ENCODE measurements at regions not wholly inside any gene's neighbourhood (a gene's known extent, or its start where the extent isn't known, plus 50 kb on each side); places are given as distances from the start of the nearest gene placed in this dataset.
"Not testable (repeated sequence)": the region's sequence is repeated elsewhere in the genome, so short reads cannot be mapped to it uniquely, and the experiment has no call there.

DNA sequence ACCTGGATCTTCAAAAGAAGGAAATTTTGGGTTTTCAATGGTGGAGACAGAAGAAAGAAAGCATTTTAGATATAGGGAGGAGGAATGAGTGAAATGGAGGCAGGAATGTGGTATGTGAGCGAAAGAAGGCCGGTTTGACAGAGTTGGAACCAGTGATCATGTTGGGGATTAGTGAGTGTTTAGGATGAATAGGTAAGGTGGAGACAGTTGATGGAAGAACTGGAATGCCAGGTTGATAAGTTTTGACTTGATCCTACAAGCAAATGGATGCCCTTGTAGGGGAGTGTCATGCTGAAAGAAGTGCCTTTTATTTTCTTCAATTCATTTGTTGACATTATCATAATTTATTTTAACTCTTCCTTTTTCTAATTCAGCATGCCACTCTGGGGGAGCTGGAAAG is 207.8 kb upstream of the AMOT start:
- no peak for DNase-seq (ENCODE audit: low spot score)

DNA sequence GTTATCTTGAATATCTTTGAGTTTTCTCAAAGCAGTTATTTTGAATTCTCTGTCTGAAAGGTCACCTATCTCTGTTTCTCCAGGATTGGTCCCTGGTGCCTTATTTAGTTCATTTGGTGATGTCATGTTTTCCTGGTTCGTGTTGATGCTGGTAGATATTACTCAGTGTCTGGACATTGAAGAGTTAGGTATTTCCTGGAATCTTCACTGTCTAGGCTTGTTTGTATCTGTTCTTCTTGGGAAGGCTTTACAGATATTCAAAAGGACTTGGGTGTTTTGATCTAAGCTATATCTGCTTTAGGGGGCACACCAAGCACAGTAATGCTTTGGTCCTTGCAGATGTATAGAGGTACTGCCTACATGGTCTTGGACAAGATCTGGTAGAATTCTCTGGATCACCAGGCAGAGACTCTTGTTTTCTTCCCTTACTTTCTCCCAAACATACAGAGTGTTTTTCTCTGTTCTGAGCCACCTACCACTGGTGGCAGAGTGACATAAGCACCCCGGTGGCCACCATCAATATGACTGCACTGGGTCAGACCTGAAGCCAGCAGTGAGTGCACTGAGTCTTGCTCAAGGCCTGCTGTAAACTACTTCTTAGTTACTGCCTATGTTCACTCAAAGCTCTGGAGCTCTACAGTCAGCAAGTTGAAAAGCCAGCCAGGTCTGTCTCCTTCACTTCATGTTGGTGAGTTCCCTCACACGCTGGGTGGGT is 193.5 kb upstream of the AMOT start:
- DNase-seq (ENCODE audit: low spot score) = no peak

DNA sequence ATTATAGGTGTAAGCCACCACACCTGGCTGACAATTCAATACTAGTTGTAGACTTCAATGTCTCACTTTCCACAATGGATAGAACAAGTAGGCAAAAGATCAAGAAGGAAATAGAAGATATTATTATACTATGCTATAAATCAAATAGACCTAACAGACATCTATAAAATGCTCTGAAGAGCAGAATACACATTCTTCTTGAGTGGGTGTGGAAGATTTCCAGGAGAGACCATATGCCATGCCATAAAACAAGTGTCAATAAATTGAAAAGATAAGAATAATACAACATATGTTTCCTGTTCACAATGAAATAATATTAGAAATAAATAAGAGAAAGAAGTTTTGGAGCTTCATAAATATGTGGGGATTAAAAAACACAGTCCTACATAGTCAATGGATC is 179.3 kb upstream of the AMOT start:
- no peak for DNase-seq (ENCODE audit: low spot score)

DNA sequence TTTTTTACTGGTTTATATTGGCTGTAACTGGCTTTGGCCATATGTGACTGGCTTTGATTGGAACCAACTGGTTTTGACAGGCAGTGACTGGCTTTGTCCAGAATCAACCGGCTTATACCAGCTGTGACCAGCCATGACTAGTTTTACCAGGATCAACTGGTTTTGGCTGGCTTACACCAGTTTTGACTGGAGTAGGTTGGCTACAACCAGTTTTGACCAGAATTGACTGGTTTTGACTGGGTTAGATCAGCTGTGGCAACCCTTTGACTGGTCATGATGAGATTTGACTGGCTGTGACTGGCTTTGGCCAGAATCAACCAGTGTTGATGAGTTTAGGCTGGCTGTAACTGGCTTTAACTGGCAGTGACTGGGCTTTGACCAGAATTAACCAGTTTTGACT is 169.2 kb upstream of the AMOT start:
- no peak for DNase-seq (ENCODE audit: low spot score)

DNA sequence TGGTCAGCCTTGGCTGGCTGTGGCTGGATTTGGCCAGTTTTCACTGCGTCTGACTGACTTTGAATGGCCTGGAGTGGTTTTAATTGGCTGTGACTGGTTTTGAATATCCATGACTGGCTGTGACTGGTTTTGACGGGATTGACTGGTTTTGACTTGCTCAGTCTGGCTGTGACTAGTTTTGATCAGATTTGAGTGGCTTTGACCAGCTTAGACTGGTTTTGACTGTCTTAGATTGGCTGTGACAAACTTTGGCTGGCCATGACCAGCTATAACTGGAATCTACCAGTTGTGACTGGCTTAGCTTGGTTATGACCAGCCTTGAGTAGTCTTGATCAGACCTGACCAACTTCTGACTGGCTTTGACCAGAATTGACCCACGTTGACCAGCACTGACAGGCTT is 168.4 kb upstream of the AMOT start:
- DNase-seq (ENCODE audit: low spot score) = no peak

DNA sequence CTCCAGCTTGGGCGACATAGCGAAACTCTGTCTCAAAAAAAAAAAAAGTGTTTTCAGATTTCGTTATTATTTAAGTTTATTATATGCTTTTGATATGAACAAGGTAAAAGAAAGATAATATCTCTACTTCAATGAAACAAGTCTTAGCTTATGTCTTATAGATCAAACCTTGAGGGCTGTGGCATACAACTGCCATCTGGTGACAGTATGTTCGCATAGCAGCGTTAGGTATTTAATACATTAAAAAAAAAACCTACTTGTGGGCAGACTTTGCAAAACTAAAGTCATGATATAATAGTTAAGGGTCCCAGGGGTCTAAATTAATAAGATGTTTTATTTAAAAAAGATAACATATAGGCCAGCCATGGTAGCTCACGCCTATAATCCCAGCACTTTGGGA is 161.2 kb upstream of the AMOT start:
- DNase-seq (ENCODE audit: low spot score) = no peak

DNA sequence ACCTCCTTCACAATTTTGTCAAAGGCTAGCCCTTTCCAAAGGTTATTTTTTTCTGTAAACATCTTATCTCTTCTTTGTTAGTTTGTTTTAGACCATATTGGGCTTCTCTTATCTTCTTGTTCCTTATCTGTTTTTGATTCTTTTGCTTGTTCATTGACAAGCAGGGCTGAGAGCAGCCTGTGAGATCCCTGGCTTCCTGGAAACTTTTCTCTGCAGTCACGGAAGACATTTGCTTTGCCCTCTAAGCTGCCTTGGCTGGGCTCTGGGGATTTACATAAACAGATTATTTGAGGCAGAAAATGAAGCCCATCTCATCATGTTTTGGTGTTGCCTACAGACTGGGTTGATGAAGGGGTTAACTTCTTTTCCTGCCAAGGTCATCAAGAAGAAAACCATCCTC is 157.4 kb upstream of the AMOT start:
- no peak for DNase-seq (ENCODE audit: low spot score)

DNA sequence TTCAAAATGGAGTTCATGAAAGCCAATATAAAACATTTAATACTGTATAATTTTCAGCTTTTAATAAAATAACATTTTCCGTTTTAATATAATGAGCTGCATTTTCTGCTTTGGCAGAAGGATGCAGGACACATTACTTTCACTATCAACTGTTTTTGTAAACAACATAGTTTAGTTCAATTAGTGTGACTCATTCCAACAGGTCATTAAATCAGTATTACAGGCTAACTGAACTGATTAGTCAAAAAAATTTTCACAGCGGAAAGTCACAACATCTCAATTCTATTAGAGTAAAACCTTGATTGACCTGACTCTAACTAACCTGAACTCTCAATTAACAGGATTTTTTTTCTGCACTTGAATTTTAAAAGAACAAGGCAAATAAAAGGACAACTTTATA is 151.2 kb upstream of the AMOT start:
- no peak for DNase-seq (ENCODE audit: low spot score)

DNA sequence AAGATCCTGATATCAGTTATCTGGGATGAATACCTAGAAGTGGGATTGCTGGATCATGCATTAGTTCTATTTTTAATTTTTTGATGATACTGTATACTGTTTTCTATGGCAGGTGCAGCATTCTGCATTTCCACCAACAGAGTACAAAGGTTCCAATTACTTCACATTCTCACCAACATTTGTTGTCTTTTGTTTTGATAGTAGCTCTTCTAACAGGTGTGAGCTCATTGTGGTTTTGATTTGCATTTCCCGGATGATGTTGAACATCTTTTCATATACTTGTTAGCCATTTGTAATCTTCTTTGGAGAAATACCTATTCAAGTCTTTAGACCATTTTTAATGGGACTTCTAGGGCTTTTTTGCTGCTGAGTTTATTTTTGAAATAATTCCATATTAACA is 139.2 kb upstream of the AMOT start:
- no peak for DNase-seq (ENCODE audit: low spot score)

DNA sequence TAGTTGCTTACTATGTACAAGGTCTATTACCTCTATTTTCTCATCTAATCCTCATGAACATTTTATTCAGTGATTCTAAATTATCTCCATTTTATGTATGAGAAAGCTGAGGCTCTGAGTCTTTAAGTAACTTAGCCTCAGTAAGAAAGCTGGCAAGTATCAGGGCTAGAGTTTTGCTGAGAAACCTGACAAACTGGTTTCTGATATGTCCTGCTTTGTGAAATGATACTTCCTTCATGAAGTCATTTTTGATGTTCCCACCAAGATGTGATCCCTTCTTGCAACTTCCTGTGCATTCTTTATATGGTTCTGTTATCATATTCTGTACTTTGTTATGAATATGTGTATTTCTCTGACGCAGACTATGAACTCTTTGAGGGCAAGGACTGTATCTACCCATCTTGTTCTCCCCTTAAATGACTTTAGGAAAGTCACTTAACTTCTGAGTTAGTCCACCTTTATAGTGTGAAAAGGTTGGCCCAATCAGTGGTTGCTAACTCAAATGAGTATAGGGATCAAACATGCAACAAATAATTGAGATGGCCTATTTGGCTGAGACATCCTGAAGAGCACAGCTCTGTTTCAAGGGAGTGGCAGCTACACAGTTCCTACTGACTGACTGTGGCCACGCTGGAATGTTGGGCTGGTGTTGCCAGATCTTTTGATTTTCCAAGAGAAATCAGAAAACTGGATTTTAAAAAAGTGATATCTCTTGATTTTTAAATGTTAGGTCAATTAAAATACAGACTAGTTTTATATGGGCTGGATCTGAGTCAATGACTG is 127.9 kb upstream of the AMOT start:
- no peak for DNase-seq (ENCODE audit: low spot score)

DNA sequence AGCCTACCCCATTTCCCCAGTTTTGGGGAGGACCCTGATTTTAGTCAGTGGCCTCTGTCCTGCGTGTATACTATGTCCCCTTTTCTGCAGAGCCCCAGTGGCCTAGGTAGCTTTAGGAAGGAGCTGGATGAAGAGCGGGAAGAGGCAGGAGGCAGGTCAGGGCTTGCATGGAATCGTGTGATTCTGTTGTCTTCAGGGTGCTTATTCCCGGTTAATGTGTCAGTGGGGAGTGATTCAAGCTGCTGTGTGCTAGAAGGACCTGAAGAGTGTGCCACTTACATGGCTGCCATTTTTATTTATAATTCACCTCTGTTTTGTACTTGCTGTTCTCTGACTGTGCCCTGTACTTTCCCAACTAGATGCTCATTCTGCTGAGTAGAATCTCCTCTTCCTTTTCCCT is 127.3 kb upstream of the AMOT start:
- no peak for DNase-seq (ENCODE audit: low spot score)

DNA sequence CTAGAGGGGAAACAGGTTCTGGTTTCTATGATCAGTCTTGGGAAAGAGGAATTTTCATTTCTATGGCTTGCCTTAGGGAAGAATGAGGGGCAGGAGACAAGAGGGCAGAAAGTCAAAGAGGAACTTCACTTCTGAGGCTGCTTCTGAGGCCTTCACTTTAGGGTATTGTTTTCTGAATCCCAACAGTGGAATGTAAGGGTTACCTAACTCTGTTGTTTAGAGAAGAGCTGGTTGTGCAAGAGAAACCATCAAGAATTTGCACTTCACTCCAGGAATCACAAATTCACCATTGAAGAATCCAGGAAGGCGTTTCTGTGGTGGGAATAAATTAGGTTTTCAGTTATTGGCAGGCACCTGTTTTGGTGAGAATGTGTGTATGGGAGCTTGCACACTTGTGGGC is 126.7 kb upstream of the AMOT start:
- no peak for DNase-seq (ENCODE audit: low spot score)

DNA sequence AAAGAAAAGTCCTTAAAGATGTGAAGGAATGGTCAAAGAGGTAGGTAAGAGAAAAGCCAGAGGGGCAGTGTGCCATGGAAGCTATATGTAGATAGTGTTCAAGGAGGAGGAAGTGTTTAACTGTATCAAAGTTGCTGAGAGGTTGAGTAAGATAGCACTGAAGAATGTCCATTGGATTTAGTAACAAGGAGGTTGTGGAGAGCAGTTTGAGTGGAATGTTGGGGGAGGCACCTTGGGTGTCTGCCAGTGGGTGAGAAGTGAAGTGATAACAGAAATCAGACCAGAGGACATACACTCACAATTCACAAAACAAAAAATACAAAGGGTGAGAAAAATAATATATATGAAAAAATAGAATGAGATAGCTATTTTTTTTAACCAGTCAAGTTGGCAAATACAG is 121.3 kb upstream of the AMOT start:
- DNase-seq (ENCODE audit: low spot score) = no peak

DNA sequence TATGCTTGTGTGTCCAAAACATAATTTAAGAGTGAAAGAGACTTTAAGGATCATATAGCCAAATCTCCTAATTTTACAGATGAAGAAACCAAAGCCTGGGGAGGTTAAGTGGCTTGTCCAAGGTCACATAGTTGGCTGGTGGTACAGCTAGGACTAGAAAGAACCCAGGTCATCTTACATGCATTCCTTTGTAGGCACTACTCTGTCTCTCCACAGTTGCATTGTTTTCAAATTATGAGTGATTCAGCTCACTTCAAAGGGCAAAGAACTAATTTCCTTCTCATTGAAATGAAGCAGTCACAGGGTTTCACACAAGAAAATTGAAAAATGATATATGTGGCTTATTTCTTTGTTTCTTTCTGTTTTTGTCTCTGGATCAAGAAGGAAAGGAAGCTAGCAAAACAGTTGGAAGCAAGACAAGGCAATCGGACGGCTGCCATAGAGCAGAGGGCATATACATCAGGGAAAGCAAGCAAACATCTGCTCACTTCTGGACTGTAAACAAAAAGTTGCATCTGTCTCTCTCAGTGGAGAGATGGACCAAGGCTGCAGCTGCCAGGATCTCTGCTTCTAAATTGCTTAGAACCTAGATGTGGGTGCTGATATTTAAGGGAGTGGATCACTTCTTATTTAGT is 107.5 kb upstream of the AMOT start:
- no peak for DNase-seq (ENCODE audit: low spot score)

DNA sequence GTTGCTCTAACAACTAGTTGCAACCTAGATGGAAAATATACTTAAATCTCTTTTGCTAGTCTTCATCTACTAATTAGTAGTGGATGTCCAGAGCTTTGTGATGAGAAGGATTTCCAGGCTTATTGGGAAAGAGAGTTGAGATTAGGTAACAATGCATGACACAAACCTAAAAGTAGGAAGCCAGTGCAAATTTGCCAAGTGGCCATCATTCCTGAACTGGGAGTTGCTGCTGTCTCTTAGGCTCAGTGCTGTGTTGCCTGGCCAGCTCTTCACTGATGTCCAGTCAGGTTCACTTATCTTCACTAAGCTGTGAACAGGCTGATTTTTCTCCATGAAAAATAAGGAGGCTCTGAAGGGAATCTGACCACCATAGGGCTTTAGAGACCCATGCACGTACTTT is 105.6 kb upstream of the AMOT start:
- DNase-seq (ENCODE audit: low spot score) = no peak

DNA sequence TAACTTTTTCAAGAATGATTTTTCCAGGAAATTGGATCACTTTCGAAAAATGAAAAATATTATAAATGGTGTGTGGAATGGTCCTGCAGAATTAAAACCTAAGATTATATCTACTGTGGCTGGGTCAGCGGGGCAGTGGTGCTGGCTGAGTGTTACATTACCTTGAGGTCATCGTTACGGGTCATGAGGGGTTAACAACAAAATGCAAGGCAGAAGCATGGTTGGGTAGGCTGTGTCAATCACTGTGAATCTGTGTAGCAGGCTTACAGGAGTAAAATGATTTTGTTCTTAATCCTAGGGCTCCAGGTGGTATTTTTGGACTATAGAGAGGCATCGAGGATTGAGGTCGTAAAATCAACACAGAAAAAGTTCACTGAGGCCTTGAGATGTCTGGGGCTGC is 105.2 kb upstream of the AMOT start:
- no peak for DNase-seq (ENCODE audit: low spot score)

DNA sequence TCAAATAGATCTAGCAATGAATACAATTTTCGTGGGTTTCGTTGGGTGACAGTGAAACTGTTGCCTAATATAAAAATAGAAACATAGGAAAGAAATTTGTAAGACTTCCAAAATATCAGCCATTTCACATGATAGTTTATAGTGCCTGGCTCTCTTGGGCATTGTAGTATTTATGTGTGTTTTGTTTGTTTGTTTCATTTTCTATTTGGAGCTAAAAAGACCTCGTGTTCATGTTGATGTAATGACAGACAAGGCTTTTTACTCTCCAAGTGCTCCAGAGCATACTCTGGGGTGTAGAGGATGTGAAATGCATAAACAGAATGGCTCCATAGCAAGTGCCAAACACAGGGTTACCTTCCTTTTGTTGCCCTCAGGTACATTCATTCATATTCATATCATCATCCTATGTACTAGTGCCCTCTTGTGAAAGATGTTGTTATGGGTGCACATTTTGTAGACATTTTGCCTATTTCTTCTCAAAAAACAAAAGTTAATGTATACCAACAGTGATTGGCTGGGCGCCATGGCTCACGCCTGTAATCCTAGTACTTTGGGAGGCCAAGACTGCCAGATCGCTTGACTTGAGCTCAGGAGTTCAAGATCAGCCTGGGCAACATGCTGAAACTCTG is 100.7 kb upstream of the AMOT start:
- no peak for DNase-seq (ENCODE audit: low spot score)

DNA sequence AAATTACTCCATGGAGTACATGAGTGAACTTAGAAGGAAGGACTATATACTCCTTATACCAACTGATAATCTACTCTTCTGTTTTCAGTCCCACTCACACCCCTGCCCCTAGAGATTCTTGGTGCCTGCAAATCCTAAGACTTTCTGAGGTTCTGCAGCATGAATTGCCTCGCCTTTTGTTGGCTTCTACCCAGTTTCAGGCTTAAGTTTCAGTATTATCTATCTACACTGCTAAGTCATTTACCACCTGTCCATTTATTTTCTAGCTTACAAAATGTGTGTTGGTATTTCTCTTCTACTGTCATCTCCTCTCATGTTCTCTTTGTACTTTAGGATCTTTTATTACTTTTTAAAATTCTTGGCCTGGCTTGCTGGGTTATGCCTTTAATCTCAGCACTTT is 94.4 kb upstream of the AMOT start:
- no peak for DNase-seq (ENCODE audit: low spot score)

DNA sequence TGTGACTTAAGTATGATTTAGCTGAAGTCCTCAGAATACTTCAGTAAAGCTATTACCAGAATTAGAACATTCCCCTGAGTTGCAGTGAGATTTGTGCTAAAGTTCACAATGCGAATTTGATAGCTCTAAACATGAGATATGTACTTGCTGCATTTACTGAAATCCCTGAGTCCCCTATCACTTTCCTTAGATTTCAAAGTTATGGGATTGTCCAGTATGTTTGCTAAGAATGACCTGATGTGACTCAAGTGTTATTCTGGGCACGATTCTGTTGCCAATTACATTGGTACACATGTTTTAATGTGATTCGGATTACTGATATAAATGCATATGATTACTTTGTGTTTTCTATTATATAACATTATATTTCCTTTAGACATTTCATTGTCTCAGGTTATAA is 91.3 kb upstream of the AMOT start:
- DNase-seq (ENCODE audit: low spot score) = no peak

DNA sequence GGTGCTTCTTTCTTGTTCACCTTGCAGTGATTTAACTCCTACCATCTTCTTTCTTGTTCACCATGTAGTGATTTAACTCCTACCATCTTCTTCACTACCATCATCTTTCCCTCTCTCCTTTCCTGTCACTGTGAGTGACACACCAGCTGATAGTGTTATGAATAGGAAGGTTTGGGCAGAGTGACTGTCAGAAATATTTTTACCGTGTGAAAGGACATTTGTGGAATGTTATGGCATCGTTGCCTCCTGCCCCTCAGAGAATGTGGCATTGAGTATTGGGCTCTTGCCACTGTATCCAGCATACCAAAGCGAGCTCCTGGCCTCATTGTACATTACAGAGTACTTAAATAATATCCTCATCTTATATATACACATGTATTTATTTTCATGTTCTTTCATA is 90.8 kb upstream of the AMOT start:
- no peak for DNase-seq (ENCODE audit: low spot score)

DNA sequence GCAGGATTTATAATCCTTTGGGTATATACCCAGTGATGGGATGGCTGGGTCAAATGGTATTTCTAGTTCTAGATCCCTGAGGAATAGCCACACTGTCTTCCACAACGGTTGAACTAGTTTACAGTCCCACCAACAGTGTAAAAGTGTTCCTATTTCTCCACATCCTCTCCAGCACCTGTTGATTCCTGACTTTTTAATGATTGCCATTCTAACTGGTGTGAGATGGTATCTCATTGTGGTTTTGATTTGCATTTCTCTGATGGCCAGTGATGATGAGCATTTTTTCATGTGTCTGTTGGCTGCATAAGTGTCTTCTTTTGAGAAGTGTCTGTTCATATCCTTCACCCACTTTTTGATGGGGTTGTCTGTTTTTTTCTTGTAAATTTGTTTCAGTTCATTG is 82.8 kb upstream of the AMOT start:
- DNase-seq (ENCODE audit: low spot score) = not testable (repeated sequence)

DNA sequence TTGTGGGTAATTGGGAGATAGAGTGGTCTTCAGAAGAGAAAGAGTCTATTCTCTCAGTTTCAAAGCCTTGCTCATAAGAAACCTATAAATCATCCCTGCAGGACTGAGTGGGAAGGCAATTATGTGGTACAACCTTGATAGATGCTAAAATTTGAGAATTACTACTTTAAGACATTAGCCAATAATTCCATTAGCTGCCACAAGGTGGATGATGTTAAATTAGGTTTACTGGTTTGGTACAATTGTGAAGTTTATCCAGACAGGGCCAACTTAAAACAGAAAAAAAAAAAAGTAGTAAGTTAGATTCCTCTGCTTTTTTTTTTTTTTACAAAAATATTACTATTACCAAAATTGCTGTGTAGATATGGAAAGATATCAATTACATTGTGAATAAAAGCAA is 73.2 kb upstream of the AMOT start:
- DNase-seq (ENCODE audit: low spot score) = no peak

DNA sequence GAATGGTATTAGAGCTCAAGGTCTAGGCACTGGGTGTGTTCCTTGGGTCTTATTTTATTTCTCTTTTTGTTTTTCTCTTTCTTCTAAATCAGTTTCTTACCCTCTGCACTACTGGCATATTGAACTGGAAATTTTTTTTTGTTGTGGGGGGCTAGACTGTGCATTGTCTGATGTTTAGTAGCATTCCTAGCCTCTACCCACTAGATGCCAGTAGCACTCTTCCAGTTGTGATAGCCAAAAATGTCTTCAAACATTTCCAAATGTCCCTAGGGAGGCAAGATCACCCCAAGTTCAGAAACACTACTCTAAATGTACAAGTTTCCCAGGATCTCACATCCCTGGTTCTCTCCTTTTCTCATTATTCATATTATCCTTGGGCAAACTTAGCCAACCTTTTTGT is 69.8 kb upstream of the AMOT start:
- no peak for DNase-seq (ENCODE audit: low spot score)
